HT-29 (cell line): ENCODE measurements at regions not wholly inside any gene's neighbourhood (a gene's known extent, or its start where the extent isn't known, plus 50 kb on each side); places are given as distances from the start of the nearest gene placed in this dataset.
A peak's percentile ranks its signal among the peaks of the same experiment; 100 is the strongest.
"Not testable (repeated sequence)": the region's sequence is repeated elsewhere in the genome, so short reads cannot be mapped to it uniquely, and the experiment has no call there.

Experiments
- DNase-seq: peaks from one replicate; pipeline ENCODE4 v3.0.0-alpha.2; 2015; ENCODE audit warnings: low spot score

- no peak for DNase-seq
These were observed 333.1 kb upstream of the KLF3 start for GRCh38 chr4:38330936-38331335.

- no peak for DNase-seq
These were observed 331.3 kb upstream of the KLF3 start for GRCh38 chr4:38332699-38333098.

GRCh38 chr4:38333219-38333618 is 330.8 kb upstream of the KLF3 start:
- no peak for DNase-seq

- peak; percentile 46 for DNase-seq
These were observed 329.2 kb upstream of the KLF3 start for GRCh38 chr4:38334791-38335190.

GRCh38 chr4:38338939-38339338 is 325.1 kb upstream of the KLF3 start:
- DNase-seq: not testable (repeated sequence)

- DNase-seq: no peak
These were observed 320.4 kb upstream of the KLF3 start for GRCh38 chr4:38343608-38344007.

GRCh38 chr4:38344929-38345328 is 319.1 kb upstream of the KLF3 start:
- peak; percentile 25 for DNase-seq

GRCh38 chr4:38347251-38347650 is 316.7 kb upstream of the KLF3 start:
- no peak for DNase-seq

GRCh38 chr4:38354421-38354820 is 309.6 kb upstream of the KLF3 start:
- DNase-seq: no peak

- no peak for DNase-seq
These were observed 309.1 kb upstream of the KLF3 start for GRCh38 chr4:38354872-38355271.

- no peak for DNase-seq
These were observed 307.3 kb upstream of the KLF3 start for GRCh38 chr4:38356686-38357085.

- DNase-seq: no peak
These were observed 306.5 kb upstream of the KLF3 start for GRCh38 chr4:38357546-38357945.

- DNase-seq: no peak
These were observed 304.9 kb upstream of the KLF3 start for GRCh38 chr4:38359113-38359512.

- no peak for DNase-seq
These were observed 303.8 kb upstream of the KLF3 start for GRCh38 chr4:38360201-38360600.

- no peak for DNase-seq
These were observed 299.5 kb upstream of the KLF3 start for GRCh38 chr4:38364383-38364963.

- no peak for DNase-seq
These were observed 298.7 kb upstream of the KLF3 start for GRCh38 chr4:38365261-38365660.

- peak; percentile 22 for DNase-seq
These were observed 298.2 kb upstream of the KLF3 start for GRCh38 chr4:38365748-38366310.

- DNase-seq: peak; percentile 41
These were observed 297.5 kb upstream of the KLF3 start for GRCh38 chr4:38366456-38366855.

GRCh38 chr4:38366997-38367396 is 297.0 kb upstream of the KLF3 start:
- DNase-seq: no peak

GRCh38 chr4:38367642-38368174 is 296.3 kb upstream of the KLF3 start:
- no peak for DNase-seq

- no peak for DNase-seq
These were observed 295.4 kb upstream of the KLF3 start for GRCh38 chr4:38368613-38369012.

- no peak for DNase-seq
These were observed 292.6 kb upstream of the KLF3 start for GRCh38 chr4:38371391-38371851.

GRCh38 chr4:38373375-38373774 is 290.6 kb upstream of the KLF3 start:
- no peak for DNase-seq

- DNase-seq: no peak
These were observed 286.8 kb upstream of the KLF3 start for GRCh38 chr4:38377195-38377594.
